ENCODE measurements at regions not wholly inside any gene's neighbourhood (a gene's known extent, or its start where the extent isn't known, plus 50 kb on each side); places are given as distances from the start of the nearest gene placed in this dataset.
"Not testable (repeated sequence)": the region's sequence is repeated elsewhere in the genome, so short reads cannot be mapped to it uniquely, and the experiment has no call there.

- H3K9me3 ChIP-seq, result no peaks in the 10 kb centered on the region
- TF ChIP-seq CTCF (IDR thresholded peaks at IDR 0.05), result no peak
- TF ChIP-seq POLR2AphosphoS5 (IDR thresholded peaks at IDR 0.05), result no peak
- no peak for TF ChIP-seq POLR2A (IDR thresholded peaks at IDR 0.05)
- no peak for TF ChIP-seq EP300 (IDR thresholded peaks at IDR 0.05)
- no peak overlapping the region for H3K4me3 ChIP-seq
- no peaks in the 10 kb centered on the region for H3K4me1 ChIP-seq
- H3K27ac ChIP-seq, result no peak overlapping the region
- H3K27me3 ChIP-seq, result no peaks in the 10 kb centered on the region
- intact Hi-C loops (cut with DNase I), result no loop called here
- WGBS, 2 donors, result 91 to 92% methylated on average over 7 of the region's 7 CpGs
- no peaks in the 10 kb centered on the region for H3K36me3 ChIP-seq
- DNase-seq, result no peak
These were observed 115.4 kb upstream of the ACBD5 start for GRCh38 chr10:27355918-27356573.

GRCh38 chr10:27354643-27355270, 114.2 kb upstream of the ACBD5 start:
- H3K4me3 ChIP-seq; intact Hi-C loops (cut with DNase I); H3K27ac ChIP-seq; H3K4me1 ChIP-seq; H3K27me3 ChIP-seq; H3K9me3 ChIP-seq; H3K36me3 ChIP-seq; DNase-seq: not testable (repeated sequence)
- WGBS, 2 donors, result 25 to 52% methylated on average over 11 of the region's 11 CpGs

GRCh38 chr10:27354100-27354499, 113.5 kb upstream of the ACBD5 start:
- H3K4me3 ChIP-seq; DNase-seq; H3K27me3 ChIP-seq; intact Hi-C loops (cut with DNase I); H3K27ac ChIP-seq; H3K36me3 ChIP-seq; H3K4me1 ChIP-seq; H3K9me3 ChIP-seq: not testable (repeated sequence)
- 43 to 59% methylated on average over 5 of the region's 5 CpGs for WGBS, 2 donors

- peaks cover 0 to 7% (median 0%) of the 10 kb centered on the region in 3 donors for H3K27me3 ChIP-seq
- H3K36me3 ChIP-seq, result no peaks in the 10 kb centered on the region
- H3K4me3 ChIP-seq, result no peak overlapping the region
- no peak overlapping the region for H3K27ac ChIP-seq
- TF ChIP-seq CTCF (IDR thresholded peaks at IDR 0.05) (no peak), POLR2AphosphoS5 (IDR thresholded peaks at IDR 0.05) (no peak), EP300 (IDR thresholded peaks at IDR 0.05) (no peak), POLR2A (IDR thresholded peaks at IDR 0.05) (no peak)
- no peaks in the 10 kb centered on the region for H3K9me3 ChIP-seq
- no peaks in the 10 kb centered on the region for H3K4me1 ChIP-seq
- DNase-seq, result no peak
- intact Hi-C loops (cut with DNase I), result no loop called here
- WGBS, 2 donors, result 92% methylated on average over 20 of the region's 20 CpGs
These were observed 109.4 kb upstream of the ACBD5 start for GRCh38 chr10:27349987-27350386.

- H3K36me3 ChIP-seq; DNase-seq; H3K9me3 ChIP-seq; H3K27ac ChIP-seq; H3K4me1 ChIP-seq; H3K27me3 ChIP-seq; H3K4me3 ChIP-seq; intact Hi-C loops (cut with DNase I): not testable (repeated sequence)
- WGBS, 2 donors, result 48 to 57% methylated on average over 4 of the region's 4 CpGs
These were observed 107.2 kb upstream of the ACBD5 start for GRCh38 chr10:27347827-27348207.

GRCh38 chr10:27345455-27345920, 104.9 kb upstream of the ACBD5 start:
- 64 to 69% methylated on average over 4 of the region's 4 CpGs for WGBS, 2 donors
- no peaks in the 10 kb centered on the region for H3K4me1 ChIP-seq
- no peak for DNase-seq

More at GRCh38 chr10:27345455-27345920, 104.9 kb upstream of the ACBD5 start:
- H3K27me3 ChIP-seq, result peaks cover 0 to 7% (median 0%) of the 10 kb centered on the region in 3 donors
- intact Hi-C loops (cut with DNase I), result no loop called here
- no peak overlapping the region for H3K27ac ChIP-seq
- no peaks in the 10 kb centered on the region for H3K9me3 ChIP-seq
- H3K4me3 ChIP-seq, result no peak overlapping the region
- H3K36me3 ChIP-seq, result no peaks in the 10 kb centered on the region
- no peak for TF ChIP-seq POLR2A (IDR thresholded peaks at IDR 0.05)
- TF ChIP-seq CTCF (IDR thresholded peaks at IDR 0.05), result no peak
- TF ChIP-seq EP300 (IDR thresholded peaks at IDR 0.05), result no peak
- TF ChIP-seq POLR2AphosphoS5 (IDR thresholded peaks at IDR 0.05), result no peak
